Activated T-helper 17 cell treated with anti-CD3 and anti-CD28 coated beads, Interleukin-2, amount 50 U/mL, for 72 hours (primary cell): ENCODE measurements at regions not wholly inside any gene's neighbourhood (a gene's known extent, or its start where the extent isn't known, plus 50 kb on each side); places are given as distances from the start of the nearest gene placed in this dataset.
"Not testable (repeated sequence)": the region's sequence is repeated elsewhere in the genome, so short reads cannot be mapped to it uniquely, and the experiment has no call there.

Experiments used
- ATAC-seq: fragments of 150-1000 bp; cut with Tn5 transposase; replicated peaks from 2 replicates; pipeline ENCODE4 v1.10.0; 2021; ENCODE audit warnings: mild to moderate bottlenecking, moderate library complexity
- H3K27ac Mint-ChIP-seq: one replicate; pipeline ENCODE4 v1.8.0; 2022; ENCODE audit warnings: mixed read lengths
- H3K27me3 Mint-ChIP-seq: one replicate; pipeline ENCODE4 v1.8.0; 2022; ENCODE audit warnings: mixed read lengths
- H3K36me3 Mint-ChIP-seq: one replicate; pipeline ENCODE4 v1.8.0; 2022; ENCODE audit warnings: low read depth, mild to moderate bottlenecking, mixed read lengths
- H3K4me1 Mint-ChIP-seq: one replicate; pipeline ENCODE4 v1.8.0; 2022; ENCODE audit warnings: mixed read lengths
- H3K4me3 Mint-ChIP-seq: one replicate; pipeline ENCODE4 v1.8.0; 2022; ENCODE audit warnings: mild to moderate bottlenecking, mixed read lengths
- H3K9me3 Mint-ChIP-seq: one replicate; pipeline ENCODE4 v1.8.0; 2022; ENCODE audit warnings: mixed read lengths

- not testable (repeated sequence) for H3K27ac Mint-ChIP-seq, H3K36me3 Mint-ChIP-seq, H3K9me3 Mint-ChIP-seq, H3K4me3 Mint-ChIP-seq, H3K27me3 Mint-ChIP-seq, H3K4me1 Mint-ChIP-seq, ATAC-seq
Observed at GRCh38 chr1:83410746-83411413, 588.1 kb downstream of the TTLL7 start.

GRCh38 chr1:83406693-83407371 is 592.1 kb downstream of the TTLL7 start:
- not testable (repeated sequence) for H3K4me3 Mint-ChIP-seq, H3K27me3 Mint-ChIP-seq, H3K9me3 Mint-ChIP-seq, H3K36me3 Mint-ChIP-seq, H3K27ac Mint-ChIP-seq, H3K4me1 Mint-ChIP-seq, ATAC-seq

- H3K27me3 Mint-ChIP-seq, H3K36me3 Mint-ChIP-seq, H3K27ac Mint-ChIP-seq, H3K9me3 Mint-ChIP-seq, H3K4me3 Mint-ChIP-seq, ATAC-seq, H3K4me1 Mint-ChIP-seq: not testable (repeated sequence)
Observed at GRCh38 chr1:83405789-83406188, 593.1 kb downstream of the TTLL7 start.

GRCh38 chr1:83403500-83403899 is 595.4 kb downstream of the TTLL7 start:
- H3K27me3 Mint-ChIP-seq, ATAC-seq, H3K36me3 Mint-ChIP-seq, H3K4me1 Mint-ChIP-seq, H3K4me3 Mint-ChIP-seq, H3K27ac Mint-ChIP-seq, H3K9me3 Mint-ChIP-seq: not testable (repeated sequence)

GRCh38 chr1:83401146-83401545 is 597.8 kb downstream of the TTLL7 start:
- not testable (repeated sequence) for H3K4me1 Mint-ChIP-seq, H3K27me3 Mint-ChIP-seq, ATAC-seq, H3K36me3 Mint-ChIP-seq, H3K9me3 Mint-ChIP-seq, H3K27ac Mint-ChIP-seq, H3K4me3 Mint-ChIP-seq

GRCh38 chr1:83400173-83400572 is 598.8 kb downstream of the TTLL7 start:
- ATAC-seq, H3K4me3 Mint-ChIP-seq, H3K4me1 Mint-ChIP-seq, H3K9me3 Mint-ChIP-seq, H3K27ac Mint-ChIP-seq, H3K36me3 Mint-ChIP-seq, H3K27me3 Mint-ChIP-seq: not testable (repeated sequence)

- ATAC-seq, H3K36me3 Mint-ChIP-seq, H3K27ac Mint-ChIP-seq, H3K4me1 Mint-ChIP-seq, H3K27me3 Mint-ChIP-seq, H3K9me3 Mint-ChIP-seq, H3K4me3 Mint-ChIP-seq: not testable (repeated sequence)
Observed at GRCh38 chr1:83398125-83398524, 600.8 kb downstream of the TTLL7 start.

GRCh38 chr1:83395130-83395529 is 603.8 kb downstream of the TTLL7 start:
- H3K27ac Mint-ChIP-seq, H3K4me1 Mint-ChIP-seq, H3K36me3 Mint-ChIP-seq, ATAC-seq, H3K9me3 Mint-ChIP-seq, H3K4me3 Mint-ChIP-seq, H3K27me3 Mint-ChIP-seq: not testable (repeated sequence)

GRCh38 chr1:83386946-83387345 is 612.0 kb downstream of the TTLL7 start:
- H3K4me3 Mint-ChIP-seq, H3K9me3 Mint-ChIP-seq, H3K27ac Mint-ChIP-seq, ATAC-seq, H3K4me1 Mint-ChIP-seq, H3K27me3 Mint-ChIP-seq, H3K36me3 Mint-ChIP-seq: not testable (repeated sequence)

- H3K27me3 Mint-ChIP-seq, ATAC-seq, H3K36me3 Mint-ChIP-seq, H3K9me3 Mint-ChIP-seq, H3K27ac Mint-ChIP-seq, H3K4me3 Mint-ChIP-seq, H3K4me1 Mint-ChIP-seq: not testable (repeated sequence)
Observed at GRCh38 chr1:83383107-83383506, 615.8 kb downstream of the TTLL7 start.

GRCh38 chr1:83373018-83373417 is 625.9 kb downstream of the TTLL7 start:
- H3K36me3 Mint-ChIP-seq, H3K27ac Mint-ChIP-seq, ATAC-seq, H3K4me1 Mint-ChIP-seq, H3K4me3 Mint-ChIP-seq, H3K27me3 Mint-ChIP-seq, H3K9me3 Mint-ChIP-seq: not testable (repeated sequence)

GRCh38 chr1:83369853-83370252 is 629.1 kb downstream of the TTLL7 start:
- H3K27ac Mint-ChIP-seq, ATAC-seq, H3K4me3 Mint-ChIP-seq, H3K9me3 Mint-ChIP-seq, H3K36me3 Mint-ChIP-seq, H3K4me1 Mint-ChIP-seq, H3K27me3 Mint-ChIP-seq: not testable (repeated sequence)

GRCh38 chr1:83365320-83365719 is 633.6 kb downstream of the TTLL7 start:
- ATAC-seq, H3K36me3 Mint-ChIP-seq, H3K4me1 Mint-ChIP-seq, H3K27me3 Mint-ChIP-seq, H3K9me3 Mint-ChIP-seq, H3K4me3 Mint-ChIP-seq, H3K27ac Mint-ChIP-seq: not testable (repeated sequence)

- H3K4me1 Mint-ChIP-seq, H3K27me3 Mint-ChIP-seq, H3K27ac Mint-ChIP-seq, H3K4me3 Mint-ChIP-seq, H3K36me3 Mint-ChIP-seq, ATAC-seq, H3K9me3 Mint-ChIP-seq: not testable (repeated sequence)
Observed at GRCh38 chr1:83345375-83345774, 653.6 kb downstream of the TTLL7 start.

- not testable (repeated sequence) for H3K4me3 Mint-ChIP-seq, H3K27me3 Mint-ChIP-seq, H3K27ac Mint-ChIP-seq, H3K4me1 Mint-ChIP-seq, H3K9me3 Mint-ChIP-seq, ATAC-seq, H3K36me3 Mint-ChIP-seq
Observed at GRCh38 chr1:83343767-83344166, 655.2 kb downstream of the TTLL7 start.

GRCh38 chr1:83342995-83343394 is 655.9 kb downstream of the TTLL7 start:
- not testable (repeated sequence) for H3K9me3 Mint-ChIP-seq, H3K27ac Mint-ChIP-seq, H3K27me3 Mint-ChIP-seq, ATAC-seq, H3K36me3 Mint-ChIP-seq, H3K4me1 Mint-ChIP-seq, H3K4me3 Mint-ChIP-seq
